ENCODE measurements at regions not wholly inside any gene's neighbourhood (a gene's known extent, or its start where the extent isn't known, plus 50 kb on each side); places are given as distances from the start of the nearest gene placed in this dataset.
"Not testable (repeated sequence)": the region's sequence is repeated elsewhere in the genome, so short reads cannot be mapped to it uniquely, and the experiment has no call there.

DNA sequence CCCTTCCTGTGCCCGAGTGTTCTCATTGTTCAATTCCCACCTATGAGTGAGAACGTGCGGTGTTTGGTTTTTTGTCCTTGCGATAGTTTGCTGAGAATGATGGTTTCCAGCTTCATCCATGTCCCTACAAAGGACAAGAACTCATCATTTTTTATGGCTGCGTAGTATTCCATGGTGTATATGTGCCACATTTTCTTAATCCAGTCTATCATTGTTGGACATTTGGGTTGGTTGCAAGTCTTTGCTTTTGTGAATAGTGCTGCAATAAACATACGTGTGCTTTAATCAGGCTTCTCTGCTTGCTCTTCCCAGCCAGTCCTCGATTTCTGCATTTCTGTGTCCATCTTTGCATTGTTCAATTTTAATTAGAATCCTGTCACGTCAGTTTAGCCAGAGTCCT, 75.4 kb upstream of the DTNBP1 start:
- TF ChIP-seq POLR2AphosphoS5 (IDR thresholded peaks at IDR 0.05; ENCODE audit: low read depth, low read length); CTCF (IDR thresholded peaks at IDR 0.05); REST (IDR thresholded peaks at IDR 0.05; ENCODE audit: insufficient read depth in 1 of 2, low read depth in 2 of 2, low read length in 1 of 2); SIN3A (IDR thresholded peaks at IDR 0.05; ENCODE audit: borderline replicate concordance, insufficient read depth, low read depth, low read length): not testable (repeated sequence)

All from Panc1 (cell line).